ENCODE measurements at regions not wholly inside any gene's neighbourhood (a gene's known extent, or its start where the extent isn't known, plus 50 kb on each side); places are given as distances from the start of the nearest gene placed in this dataset.

DNA sequence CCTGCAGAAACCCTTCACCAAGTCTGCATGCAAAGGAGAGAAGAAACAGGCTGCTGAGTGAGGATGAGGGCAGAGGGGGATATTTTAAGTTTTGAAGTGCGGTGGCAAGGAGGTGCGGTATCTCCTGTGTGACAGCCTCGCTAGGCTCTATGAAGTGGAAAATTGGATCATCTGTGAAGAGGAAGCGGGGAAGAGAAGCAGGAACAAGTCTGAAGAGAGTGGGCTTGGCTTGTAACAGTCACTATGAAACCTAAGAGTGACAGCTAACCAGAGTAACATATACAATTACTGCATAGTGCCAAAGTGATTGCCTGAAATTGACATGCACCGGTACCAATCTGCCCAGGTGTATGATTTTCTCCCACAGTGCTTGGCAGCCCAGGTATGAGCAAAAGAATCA, 287.5 kb upstream of the KLF14 start:
- TF ChIP-seq POLR2A (IDR thresholded peaks at IDR 0.05) = no peak
- TF ChIP-seq, protein P1, sequence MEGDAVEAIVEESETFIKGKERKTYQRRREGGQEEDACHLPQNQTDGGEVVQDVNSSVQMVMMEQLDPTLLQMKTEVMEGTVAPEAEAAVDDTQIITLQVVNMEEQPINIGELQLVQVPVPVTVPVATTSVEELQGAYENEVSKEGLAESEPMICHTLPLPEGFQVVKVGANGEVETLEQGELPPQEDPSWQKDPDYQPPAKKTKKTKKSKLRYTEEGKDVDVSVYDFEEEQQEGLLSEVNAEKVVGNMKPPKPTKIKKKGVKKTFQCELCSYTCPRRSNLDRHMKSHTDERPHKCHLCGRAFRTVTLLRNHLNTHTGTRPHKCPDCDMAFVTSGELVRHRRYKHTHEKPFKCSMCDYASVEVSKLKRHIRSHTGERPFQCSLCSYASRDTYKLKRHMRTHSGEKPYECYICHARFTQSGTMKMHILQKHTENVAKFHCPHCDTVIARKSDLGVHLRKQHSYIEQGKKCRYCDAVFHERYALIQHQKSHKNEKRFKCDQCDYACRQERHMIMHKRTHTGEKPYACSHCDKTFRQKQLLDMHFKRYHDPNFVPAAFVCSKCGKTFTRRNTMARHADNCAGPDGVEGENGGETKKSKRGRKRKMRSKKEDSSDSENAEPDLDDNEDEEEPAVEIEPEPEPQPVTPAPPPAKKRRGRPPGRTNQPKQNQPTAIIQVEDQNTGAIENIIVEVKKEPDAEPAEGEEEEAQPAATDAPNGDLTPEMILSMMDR (IDR thresholded peaks at IDR 0.05) = no peak
